NB4 (cell line): ENCODE measurements at regions not wholly inside any gene's neighbourhood (a gene's known extent, or its start where the extent isn't known, plus 50 kb on each side); places are given as distances from the start of the nearest gene placed in this dataset.

Experiments used
- DNase-seq: peaks from one replicate; pipeline ENCODE4 v3.0.0; 2010; ENCODE audit warnings: low read depth
- H3K4me3 ChIP-seq: one replicate; pipeline ENCODE4 v1.5.1; 2011; ENCODE audit warnings: mild to moderate bottlenecking, low read depth, low read length, moderate library complexity
- MYC ChIP-seq: IDR thresholded peaks from 2 replicates; pipeline ENCODE4 v1.6.1; 2011; ENCODE audit warnings: low read depth, low read length
- POLR2A ChIP-seq: IDR thresholded peaks from 2 replicates; pipeline ENCODE4 v1.6.1; 2011; ENCODE audit warnings: mild to moderate bottlenecking; ENCODE audit not compliant: insufficient read length; ENCODE audit errors: extremely low read depth
- TF ChIP-seq, protein P1 (sequence below): IDR thresholded peaks from one replicate; pipeline ENCODE4 v1.5.1; 2012; ENCODE audit warnings: low read depth, low read length
- TF ChIP-seq, protein P2 (sequence below): IDR thresholded peaks from 2 replicates; pipeline ENCODE4 v1.6.1; 2011; ENCODE audit warnings: low read depth, low read length

DNA sequence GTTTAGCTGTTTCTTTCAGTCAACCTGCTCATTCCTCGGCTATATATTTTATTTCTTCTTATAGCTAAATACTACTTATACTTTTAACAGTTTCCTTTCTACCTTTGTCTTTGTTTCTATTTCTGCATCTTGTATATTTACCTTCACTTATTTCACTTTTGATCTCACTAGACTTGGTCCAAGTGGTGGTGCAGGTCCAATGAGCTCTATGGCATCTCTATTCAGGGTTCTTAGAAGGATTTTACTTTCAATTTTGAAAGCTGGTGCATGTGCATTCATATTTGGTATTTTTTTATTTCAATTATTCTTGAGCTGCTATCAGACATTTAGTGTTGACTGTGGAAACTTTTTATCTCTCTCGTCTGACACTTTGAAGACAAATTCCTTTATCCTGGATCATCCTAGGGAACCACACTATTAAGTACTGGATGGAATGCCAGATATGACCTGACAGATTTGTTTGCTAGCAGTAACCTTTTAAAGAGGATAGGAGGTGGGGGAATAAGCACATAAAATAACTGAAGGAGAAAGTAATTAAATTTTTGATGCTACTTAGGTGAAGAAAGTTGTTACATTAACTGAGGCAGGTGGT is 123.1 kb upstream of the PJA2 start:
- no peak for DNase-seq
- TF ChIP-seq POLR2A (no peak), MYC (no peak)
- TF ChIP-seq, protein P1, sequence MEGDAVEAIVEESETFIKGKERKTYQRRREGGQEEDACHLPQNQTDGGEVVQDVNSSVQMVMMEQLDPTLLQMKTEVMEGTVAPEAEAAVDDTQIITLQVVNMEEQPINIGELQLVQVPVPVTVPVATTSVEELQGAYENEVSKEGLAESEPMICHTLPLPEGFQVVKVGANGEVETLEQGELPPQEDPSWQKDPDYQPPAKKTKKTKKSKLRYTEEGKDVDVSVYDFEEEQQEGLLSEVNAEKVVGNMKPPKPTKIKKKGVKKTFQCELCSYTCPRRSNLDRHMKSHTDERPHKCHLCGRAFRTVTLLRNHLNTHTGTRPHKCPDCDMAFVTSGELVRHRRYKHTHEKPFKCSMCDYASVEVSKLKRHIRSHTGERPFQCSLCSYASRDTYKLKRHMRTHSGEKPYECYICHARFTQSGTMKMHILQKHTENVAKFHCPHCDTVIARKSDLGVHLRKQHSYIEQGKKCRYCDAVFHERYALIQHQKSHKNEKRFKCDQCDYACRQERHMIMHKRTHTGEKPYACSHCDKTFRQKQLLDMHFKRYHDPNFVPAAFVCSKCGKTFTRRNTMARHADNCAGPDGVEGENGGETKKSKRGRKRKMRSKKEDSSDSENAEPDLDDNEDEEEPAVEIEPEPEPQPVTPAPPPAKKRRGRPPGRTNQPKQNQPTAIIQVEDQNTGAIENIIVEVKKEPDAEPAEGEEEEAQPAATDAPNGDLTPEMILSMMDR = no peak
- TF ChIP-seq, protein P2, sequence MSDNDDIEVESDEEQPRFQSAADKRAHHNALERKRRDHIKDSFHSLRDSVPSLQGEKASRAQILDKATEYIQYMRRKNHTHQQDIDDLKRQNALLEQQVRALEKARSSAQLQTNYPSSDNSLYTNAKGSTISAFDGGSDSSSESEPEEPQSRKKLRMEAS = no peak

DNA sequence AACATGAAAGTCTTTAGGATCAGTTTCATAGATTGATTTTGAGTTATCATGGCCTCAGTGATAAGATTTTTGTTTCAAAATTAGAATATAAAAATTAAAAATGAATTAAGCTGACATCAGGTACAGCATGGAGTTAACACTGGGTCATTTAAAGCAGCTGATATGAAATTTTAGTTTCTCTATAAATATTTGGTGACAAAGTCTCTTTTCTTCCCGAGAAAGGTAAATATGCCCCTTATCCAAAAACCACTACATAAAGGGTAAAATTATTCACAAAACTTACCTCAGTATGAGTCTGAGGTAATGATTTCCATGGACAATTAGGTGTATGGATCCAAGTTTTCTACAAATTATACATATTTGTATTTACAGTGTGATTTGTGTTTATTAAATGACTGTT is 121.5 kb upstream of the PJA2 start:
- H3K4me3 ChIP-seq = no peak overlapping the region
- no peak for TF ChIP-seq POLR2A
- TF ChIP-seq MYC = no peak
- TF ChIP-seq, protein P2 = no peak
- TF ChIP-seq, protein P1 = no peak
- no peak for DNase-seq

More for the DNA sequence above, 123.1 kb upstream of the PJA2 start:
- no peak overlapping the region for H3K4me3 ChIP-seq

DNA sequence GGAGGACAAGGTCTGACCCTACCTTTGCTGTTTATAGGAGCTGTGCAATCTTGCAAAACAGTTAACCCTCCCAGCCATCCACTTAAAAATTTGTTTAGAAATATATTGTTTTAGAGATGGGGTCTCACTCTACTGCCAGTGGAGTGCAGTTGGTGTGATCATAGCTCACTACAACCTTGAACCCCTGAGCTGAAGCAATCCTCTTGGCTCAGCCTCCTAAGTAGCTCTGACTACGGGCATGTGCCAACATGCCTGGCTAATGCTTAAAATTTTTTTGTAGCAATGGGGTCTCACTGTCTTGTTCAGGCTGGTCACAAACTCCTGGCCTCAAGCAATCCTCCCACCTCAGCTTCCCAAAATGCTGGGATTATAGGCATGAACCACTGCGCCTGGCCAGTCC is 120.2 kb upstream of the PJA2 start:
- TF ChIP-seq, protein P1 = no peak
- TF ChIP-seq, protein P2 = no peak
- no peak for TF ChIP-seq MYC
- no peak for TF ChIP-seq POLR2A
- no peak overlapping the region for H3K4me3 ChIP-seq

DNA sequence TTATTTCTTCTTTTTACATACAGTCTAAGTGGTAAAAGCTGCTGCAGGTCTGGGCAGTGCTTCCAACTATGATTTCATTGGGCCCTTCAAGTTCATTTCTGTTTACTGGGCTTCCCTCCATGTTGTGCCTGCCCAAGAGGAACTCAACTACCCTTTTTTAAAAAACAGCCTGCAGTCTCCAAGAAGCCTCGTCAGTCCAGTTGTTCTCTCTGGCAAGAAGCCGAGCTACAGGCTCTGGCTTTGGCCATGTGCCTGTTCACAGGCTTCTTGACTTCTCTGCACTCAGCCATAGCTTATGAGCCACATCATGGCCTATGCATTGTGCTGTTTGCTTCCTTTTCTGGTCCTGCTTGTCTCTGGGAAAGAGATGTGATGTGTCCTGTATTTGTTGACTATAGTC is 119.7 kb upstream of the PJA2 start:
- TF ChIP-seq, protein P2 = no peak
- TF ChIP-seq MYC (no peak), POLR2A (no peak)
- TF ChIP-seq, protein P1 = no peak
- no peak for DNase-seq

More for the DNA sequence above, 120.2 kb upstream of the PJA2 start:
- DNase-seq = no peak

DNA sequence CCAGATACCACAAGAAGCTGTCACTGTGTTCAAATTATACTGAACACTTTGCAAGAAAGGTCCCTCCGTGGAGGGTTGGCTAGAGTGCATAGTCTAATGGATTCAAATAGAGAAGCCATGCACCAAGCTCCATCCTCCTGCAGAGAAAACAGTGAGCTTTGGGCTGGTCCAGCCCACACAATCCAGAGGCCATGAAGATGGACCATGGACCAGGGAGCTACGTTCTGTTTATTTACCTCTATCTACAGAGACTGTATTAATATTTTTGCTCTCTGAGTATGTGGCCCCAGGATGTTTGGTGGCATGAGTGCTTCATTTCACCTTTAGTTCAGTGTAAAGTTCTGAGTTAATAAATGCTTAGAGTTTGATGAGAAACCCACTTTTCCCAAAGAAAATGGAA is 114.8 kb upstream of the PJA2 start:
- H3K4me3 ChIP-seq = no peak overlapping the region
- DNase-seq = no peak
- TF ChIP-seq, protein P1 = no peak
- TF ChIP-seq POLR2A = no peak
- TF ChIP-seq, protein P2 = no peak
- TF ChIP-seq MYC = no peak

More for the DNA sequence above, 119.7 kb upstream of the PJA2 start:
- H3K4me3 ChIP-seq = no peak overlapping the region

DNA sequence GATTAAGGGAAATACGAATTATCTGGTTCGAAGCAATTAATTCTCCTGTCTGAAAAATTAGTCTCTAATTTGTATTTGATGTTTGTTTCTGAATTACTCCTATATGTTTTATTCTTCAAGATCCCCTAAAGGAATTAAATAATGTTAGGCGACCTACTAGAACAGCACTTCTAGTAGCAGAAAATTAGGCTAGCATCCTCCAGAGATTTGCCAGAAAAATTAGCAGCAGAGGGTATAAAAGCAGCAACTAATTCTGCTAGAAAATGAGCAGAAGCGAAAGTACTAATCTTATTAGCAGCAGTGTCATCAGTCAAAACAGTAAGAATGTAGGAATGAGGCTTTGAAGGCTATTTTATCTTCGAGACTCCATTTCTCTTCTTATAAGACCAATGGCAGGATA is 114.3 kb upstream of the PJA2 start:
- no peak overlapping the region for H3K4me3 ChIP-seq
- TF ChIP-seq POLR2A (no peak), MYC (no peak)
- TF ChIP-seq, protein P2 = no peak
- TF ChIP-seq, protein P1 = no peak
- DNase-seq = no peak
